Neural progenitor cell (in vitro differentiated cells): ENCODE measurements at regions not wholly inside any gene's neighbourhood (a gene's known extent, or its start where the extent isn't known, plus 50 kb on each side); places are given as distances from the start of the nearest gene placed in this dataset.
A peak's percentile ranks its signal among the peaks of the same experiment; 100 is the strongest.

Experiments
- DNase-seq: peaks from one replicate; pipeline ENCODE4 v3.0.0-alpha.2; 2016; ENCODE audit warnings: low spot score
- H2AFZ ChIP-seq: fragments of 200-600 bp; sonication (generic); replicated peaks from 2 replicates; pipeline ENCODE4 v1.6.1; 2016; ENCODE audit warnings: antibody characterized with exemption
- H3F3A ChIP-seq: fragments of 200-600 bp; sonication (generic); 2 replicates; pipeline ENCODE4 v1.6.1; 2016; ENCODE audit warnings: antibody characterized with exemption, low read depth
- H3K27ac ChIP-seq: fragments of 200-600 bp; sonication (generic); 2 replicates; pipeline ENCODE4 v1.5.1; 2016; ENCODE audit warnings: mild to moderate bottlenecking
- H3K27me3 ChIP-seq: fragments of 200-600 bp; sonication (generic); 2 replicates; pipeline ENCODE4 v1.6.1; 2016; ENCODE audit warnings: mild to moderate bottlenecking, moderate library complexity
- H3K36me3 ChIP-seq: fragments of 200-600 bp; sonication (generic); 2 replicates; pipeline ENCODE4 v1.5.1; 2016
- H3K4me1 ChIP-seq: fragments of 200-600 bp; sonication (generic); 2 replicates; pipeline ENCODE4 v1.6.1; 2016; ENCODE audit warnings: mixed run types
- H3K4me2 ChIP-seq: fragments of 200-600 bp; sonication (generic); 2 replicates; pipeline ENCODE4 v1.6.1; 2016
- H3K4me3 ChIP-seq: fragments of 200-600 bp; sonication (generic); 2 replicates; pipeline ENCODE4 v1.5.1; 2016
- H3K79me2 ChIP-seq: fragments of 200-600 bp; sonication (generic); 2 replicates; pipeline ENCODE4 v1.6.1; 2016; ENCODE audit warnings: low read depth
- H3K9ac ChIP-seq: fragments of 200-600 bp; sonication (generic); 2 replicates; pipeline ENCODE4 v1.6.1; 2016
- H3K9me3 ChIP-seq: fragments of 200-600 bp; sonication (generic); 2 replicates; pipeline ENCODE4 v1.5.1; 2016; ENCODE audit warnings: low read depth
- H4K20me1 ChIP-seq: fragments of 200-600 bp; sonication (generic); 2 replicates; pipeline ENCODE4 v1.6.1; 2016; ENCODE audit warnings: low read depth
- H3K27ac Mint-ChIP-seq: 3 replicates; pipeline ENCODE4 v1.8.0; 2021; ENCODE audit warnings: mixed read lengths
- H3K27me3 Mint-ChIP-seq: 2 replicates; pipeline ENCODE4 v1.8.0; 2022; ENCODE audit warnings: low read depth, mild to moderate bottlenecking, inconsistent platforms, moderate library complexity, mixed read lengths; ENCODE audit not compliant: insufficient read depth
- H3K36me3 Mint-ChIP-seq: 3 replicates; pipeline ENCODE4 v1.8.0; 2021; ENCODE audit warnings: mixed read lengths
- H3K4me1 Mint-ChIP-seq: 3 replicates; pipeline ENCODE4 v1.8.0; 2021; ENCODE audit warnings: mixed read lengths
- H3K4me3 Mint-ChIP-seq: 3 replicates; pipeline ENCODE4 v1.8.0; 2021; ENCODE audit warnings: mild to moderate bottlenecking, moderate library complexity, mixed read lengths
- H3K9me3 Mint-ChIP-seq: 3 replicates; pipeline ENCODE4 v1.8.0; 2020; ENCODE audit warnings: mixed read lengths
- EZH2 ChIP-seq: fragments of 200-600 bp; sonication (generic); IDR thresholded peaks from 2 replicates; pipeline ENCODE4 v1.6.1; 2017; ENCODE audit warnings: antibody characterized with exemption, mild to moderate bottlenecking, moderate library complexity
- EZH2phosphoT487 ChIP-seq: fragments of 200-600 bp; sonication (generic); IDR thresholded peaks from 2 replicates; pipeline ENCODE4 v1.6.1; 2017; ENCODE audit warnings: antibody characterized with exemption
- TF ChIP-seq, protein P1 (sequence below): fragments of 200-600 bp; sonication (generic); IDR thresholded peaks from 2 replicates; pipeline ENCODE4 v1.5.1; 2017; ENCODE audit warnings: antibody characterized with exemption, mild to moderate bottlenecking

DNA sequence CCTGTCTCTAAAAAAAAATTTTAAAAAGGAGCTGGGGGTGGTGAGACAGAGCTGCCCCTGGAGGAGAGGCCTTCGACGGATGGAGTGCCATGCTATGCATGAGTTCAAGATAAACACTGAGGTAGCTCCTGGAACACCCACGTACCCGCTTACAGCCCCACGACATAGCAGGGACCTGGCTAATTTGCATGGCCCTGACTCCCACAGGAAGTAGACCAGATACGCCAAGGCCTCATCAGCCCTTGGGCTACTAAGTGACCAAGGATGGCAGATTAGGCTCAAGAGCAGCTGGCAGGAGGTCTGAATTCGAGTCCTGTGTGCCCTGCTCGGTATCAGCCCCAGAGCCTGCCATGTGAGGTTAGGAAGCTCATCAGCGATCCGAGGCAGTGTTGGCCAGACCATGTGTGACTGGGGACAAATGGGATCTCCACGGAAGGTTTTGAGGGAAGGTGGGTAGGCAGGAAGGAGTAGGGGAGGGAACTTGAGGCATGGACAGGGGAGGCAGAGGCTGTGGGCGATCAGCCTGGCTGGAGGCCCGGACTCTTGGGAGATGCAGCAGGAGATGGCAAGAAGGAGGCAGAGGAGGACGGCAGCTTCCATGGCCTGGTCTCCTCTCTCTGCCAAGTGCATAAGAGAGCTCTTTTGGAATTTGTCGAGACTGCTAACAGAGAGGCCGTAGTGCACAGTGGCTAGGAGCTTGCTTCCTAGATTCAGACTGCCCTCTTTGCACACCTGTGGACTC lies 218.3 kb downstream of the GLI2 start:
- Mint-ChIP-seq H3K36me3 (peaks cover 28% of the 10 kb centered on the region), H3K27ac (peak overlapping the region; percentile 70), H3K4me1 (peaks cover 54% of the 10 kb centered on the region), H3K27me3 (no peaks in the 10 kb centered on the region), H3K4me3 (no peak overlapping the region), H3K9me3 (no peaks in the 10 kb centered on the region)
- no peak for DNase-seq
- Histone ChIP-seq H3K9me3 (no peaks in the 10 kb centered on the region), H3F3A (peaks cover 5% of the 10 kb centered on the region), H3K27me3 (no peaks in the 10 kb centered on the region), H3K79me2 (no peaks in the 10 kb centered on the region), H3K4me1 (no peaks in the 10 kb centered on the region), H3K27ac (no peak overlapping the region), H2AFZ (no peak overlapping the region), H3K4me2 (no peak overlapping the region), H3K4me3 (no peak overlapping the region), H3K36me3 (no peaks in the 10 kb centered on the region), H4K20me1 (peaks cover 89% of the 10 kb centered on the region), H3K9ac (no peak overlapping the region)
- TF ChIP-seq, protein P1, sequence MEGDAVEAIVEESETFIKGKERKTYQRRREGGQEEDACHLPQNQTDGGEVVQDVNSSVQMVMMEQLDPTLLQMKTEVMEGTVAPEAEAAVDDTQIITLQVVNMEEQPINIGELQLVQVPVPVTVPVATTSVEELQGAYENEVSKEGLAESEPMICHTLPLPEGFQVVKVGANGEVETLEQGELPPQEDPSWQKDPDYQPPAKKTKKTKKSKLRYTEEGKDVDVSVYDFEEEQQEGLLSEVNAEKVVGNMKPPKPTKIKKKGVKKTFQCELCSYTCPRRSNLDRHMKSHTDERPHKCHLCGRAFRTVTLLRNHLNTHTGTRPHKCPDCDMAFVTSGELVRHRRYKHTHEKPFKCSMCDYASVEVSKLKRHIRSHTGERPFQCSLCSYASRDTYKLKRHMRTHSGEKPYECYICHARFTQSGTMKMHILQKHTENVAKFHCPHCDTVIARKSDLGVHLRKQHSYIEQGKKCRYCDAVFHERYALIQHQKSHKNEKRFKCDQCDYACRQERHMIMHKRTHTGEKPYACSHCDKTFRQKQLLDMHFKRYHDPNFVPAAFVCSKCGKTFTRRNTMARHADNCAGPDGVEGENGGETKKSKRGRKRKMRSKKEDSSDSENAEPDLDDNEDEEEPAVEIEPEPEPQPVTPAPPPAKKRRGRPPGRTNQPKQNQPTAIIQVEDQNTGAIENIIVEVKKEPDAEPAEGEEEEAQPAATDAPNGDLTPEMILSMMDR, result no peak
- TF ChIP-seq EZH2phosphoT487 (no peak), EZH2 (no peak)

DNA sequence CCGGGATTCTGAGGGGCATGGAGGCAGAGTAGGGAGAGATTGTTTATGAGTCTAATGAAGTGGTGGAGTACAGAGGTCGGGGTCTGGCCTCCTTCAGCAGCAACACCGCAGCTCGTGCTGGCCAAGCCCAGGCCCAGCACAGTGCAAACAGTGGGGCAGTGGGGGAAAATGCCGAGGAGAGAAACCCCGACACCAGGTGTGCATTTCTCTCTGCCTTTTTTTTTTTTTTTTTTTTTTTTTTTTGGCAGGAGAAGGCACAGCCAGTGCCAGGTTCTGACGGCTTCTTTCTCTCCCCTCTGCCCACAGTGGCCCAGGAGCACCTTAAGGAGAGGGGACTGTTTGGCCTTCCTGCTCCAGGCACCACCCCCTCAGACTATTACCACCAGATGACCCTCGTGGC lies 219.3 kb downstream of the GLI2 start:
- Histone ChIP-seq H3K27ac (no peak overlapping the region), H3K27me3 (no peaks in the 10 kb centered on the region), H3F3A (peaks cover 5% of the 10 kb centered on the region), H3K4me1 (no peaks in the 10 kb centered on the region), H3K9ac (no peak overlapping the region), H2AFZ (no peak overlapping the region), H3K4me2 (no peak overlapping the region), H3K4me3 (no peak overlapping the region), H3K79me2 (no peaks in the 10 kb centered on the region), H3K9me3 (no peaks in the 10 kb centered on the region), H3K36me3 (no peaks in the 10 kb centered on the region), H4K20me1 (peaks cover 80% of the 10 kb centered on the region)
- H3K4me3 Mint-ChIP-seq, result no peak overlapping the region
- no peak for TF ChIP-seq EZH2phosphoT487
- no peak for TF ChIP-seq EZH2
- TF ChIP-seq, protein P1, result no peak
- H3K9me3 Mint-ChIP-seq, result no peaks in the 10 kb centered on the region
- peak overlapping the region; percentile 21 for H3K27ac Mint-ChIP-seq
- peaks cover 44% of the 10 kb centered on the region for H3K4me1 Mint-ChIP-seq
- DNase-seq, result no peak
- H3K36me3 Mint-ChIP-seq, result peaks cover 28% of the 10 kb centered on the region
- no peaks in the 10 kb centered on the region for H3K27me3 Mint-ChIP-seq

GRCh38 chr2:120955427-120955826 lies 219.8 kb downstream of the GLI2 start:
- Histone ChIP-seq H3K9ac (no peak overlapping the region), H3K9me3 (no peaks in the 10 kb centered on the region), H3K27ac (no peak overlapping the region), H3K4me3 (no peak overlapping the region), H3K79me2 (no peaks in the 10 kb centered on the region), H3F3A (peaks cover 5% of the 10 kb centered on the region), H4K20me1 (peaks cover 75% of the 10 kb centered on the region), H3K27me3 (no peaks in the 10 kb centered on the region), H3K4me2 (no peak overlapping the region), H3K4me1 (no peaks in the 10 kb centered on the region), H3K36me3 (no peaks in the 10 kb centered on the region), H2AFZ (no peak overlapping the region)
- H3K4me3 Mint-ChIP-seq, result no peak overlapping the region
- peak overlapping the region; percentile 23 for H3K27ac Mint-ChIP-seq
- H3K27me3 Mint-ChIP-seq, result no peaks in the 10 kb centered on the region
- TF ChIP-seq, protein P1, result no peak
- TF ChIP-seq EZH2phosphoT487 (no peak), EZH2 (no peak)
- H3K4me1 Mint-ChIP-seq, result peaks cover 40% of the 10 kb centered on the region
- no peak for DNase-seq
- H3K9me3 Mint-ChIP-seq, result no peaks in the 10 kb centered on the region
- H3K36me3 Mint-ChIP-seq, result peaks cover 28% of the 10 kb centered on the region
